Transverse colon (tissue), 3 donors: ENCODE measurements at regions not wholly inside any gene's neighbourhood (a gene's known extent, or its start where the extent isn't known, plus 50 kb on each side); places are given as distances from the start of the nearest gene placed in this dataset.

Experiments used
- CTCF ChIP-seq, 5 experiments: fragments of 200-600 bp in 3 of 5; fragments of 450-650 bp in 2 of 5; sonication (generic) in 3 of 5; IDR thresholded peaks; 1 replicate in 2 of 5; 2 replicates in 3 of 5; pipeline ENCODE4 v1.5.1; 2016 to 2017; ENCODE audit warnings: antibody characterized with exemption in 5 of 5, inconsistent platforms in 3 of 5, mild to moderate bottlenecking in 2 of 5, moderate library complexity in 1 of 5
- EP300 ChIP-seq: sonication (generic); formaldehyde crosslinking; IDR thresholded peaks from one replicate; pipeline ENCODE4 v1.6.1; 2017; ENCODE audit warnings: antibody characterized with exemption, low read depth
- POLR2A ChIP-seq: fragments of 450-650 bp; IDR thresholded peaks from one replicate; pipeline ENCODE4 v1.6.1; 2016; ENCODE audit warnings: antibody characterized with exemption, mild to moderate bottlenecking, moderate library complexity

- TF ChIP-seq POLR2A = no peak
- no peak for TF ChIP-seq CTCF (IDR thresholded peaks at IDR 0.05)
- no peak for TF ChIP-seq EP300
Measured at GRCh38 chr13:83471011-83471410, 411.3 kb downstream of the SLITRK1 start.
